IMR-90 (cell line): ENCODE measurements at regions not wholly inside any gene's neighbourhood (a gene's known extent, or its start where the extent isn't known, plus 50 kb on each side); places are given as distances from the start of the nearest gene placed in this dataset.

Experiments used
- POLR2A ChIP-seq: IDR thresholded peaks from 2 replicates; pipeline ENCODE4 v1.6.1; 2012; ENCODE audit warnings: mild to moderate bottlenecking, low read depth, low read length
- RCOR1 ChIP-seq: IDR thresholded peaks from 2 replicates; pipeline ENCODE4 v1.6.1; 2012; ENCODE audit warnings: mild to moderate bottlenecking, low read length, improper control_type of control experiment; ENCODE audit not compliant: insufficient replicate concordance
- RFX5 ChIP-seq: IDR thresholded peaks from 2 replicates; pipeline ENCODE4 v1.8.0; 2012; ENCODE audit warnings: low read depth, mild to moderate bottlenecking, low read length, moderate library complexity
- SMC3 ChIP-seq: fragments of 150-350 bp; IDR thresholded peaks from 2 replicates; pipeline ENCODE4 v1.6.1; 2016; ENCODE audit warnings: low read depth, mild to moderate bottlenecking, antibody characterized with exemption, low read length, moderate library complexity
- TF ChIP-seq, protein P1 (sequence below): conservative IDR thresholded peaks from 2 replicates; pipeline ENCODE4 v1.5.1; 2012; ENCODE audit warnings: mild to moderate bottlenecking, low read depth, low read length, improper control_type of control experiment

DNA sequence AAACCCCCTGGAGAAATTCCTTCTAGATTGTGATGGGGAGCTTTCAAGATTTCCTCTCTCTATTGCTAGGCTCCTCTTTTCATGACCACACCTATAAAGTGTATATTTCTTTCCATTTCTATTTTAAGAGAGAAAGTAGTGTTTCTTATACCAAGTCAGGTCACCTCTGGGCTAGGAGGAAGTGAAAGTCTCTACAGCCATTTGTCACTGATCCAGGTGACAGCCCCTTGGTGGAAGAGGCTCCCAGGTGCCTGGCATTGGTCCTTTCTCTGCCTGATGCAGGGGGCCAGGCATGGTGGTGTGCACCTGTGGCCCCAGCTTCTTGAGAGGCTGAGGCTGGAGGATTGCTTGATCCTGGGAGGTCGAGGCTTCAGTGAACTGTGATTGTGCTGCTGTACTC is 64.7 kb downstream of the DHCR7 start:
- TF ChIP-seq, protein P1, sequence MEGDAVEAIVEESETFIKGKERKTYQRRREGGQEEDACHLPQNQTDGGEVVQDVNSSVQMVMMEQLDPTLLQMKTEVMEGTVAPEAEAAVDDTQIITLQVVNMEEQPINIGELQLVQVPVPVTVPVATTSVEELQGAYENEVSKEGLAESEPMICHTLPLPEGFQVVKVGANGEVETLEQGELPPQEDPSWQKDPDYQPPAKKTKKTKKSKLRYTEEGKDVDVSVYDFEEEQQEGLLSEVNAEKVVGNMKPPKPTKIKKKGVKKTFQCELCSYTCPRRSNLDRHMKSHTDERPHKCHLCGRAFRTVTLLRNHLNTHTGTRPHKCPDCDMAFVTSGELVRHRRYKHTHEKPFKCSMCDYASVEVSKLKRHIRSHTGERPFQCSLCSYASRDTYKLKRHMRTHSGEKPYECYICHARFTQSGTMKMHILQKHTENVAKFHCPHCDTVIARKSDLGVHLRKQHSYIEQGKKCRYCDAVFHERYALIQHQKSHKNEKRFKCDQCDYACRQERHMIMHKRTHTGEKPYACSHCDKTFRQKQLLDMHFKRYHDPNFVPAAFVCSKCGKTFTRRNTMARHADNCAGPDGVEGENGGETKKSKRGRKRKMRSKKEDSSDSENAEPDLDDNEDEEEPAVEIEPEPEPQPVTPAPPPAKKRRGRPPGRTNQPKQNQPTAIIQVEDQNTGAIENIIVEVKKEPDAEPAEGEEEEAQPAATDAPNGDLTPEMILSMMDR, result no peak
- TF ChIP-seq POLR2A (no peak), SMC3 (no peak), RCOR1 (no peak), RFX5 (no peak)
